ENCODE measurements at regions not wholly inside any gene's neighbourhood (a gene's known extent, or its start where the extent isn't known, plus 50 kb on each side); places are given as distances from the start of the nearest gene placed in this dataset.

DNA sequence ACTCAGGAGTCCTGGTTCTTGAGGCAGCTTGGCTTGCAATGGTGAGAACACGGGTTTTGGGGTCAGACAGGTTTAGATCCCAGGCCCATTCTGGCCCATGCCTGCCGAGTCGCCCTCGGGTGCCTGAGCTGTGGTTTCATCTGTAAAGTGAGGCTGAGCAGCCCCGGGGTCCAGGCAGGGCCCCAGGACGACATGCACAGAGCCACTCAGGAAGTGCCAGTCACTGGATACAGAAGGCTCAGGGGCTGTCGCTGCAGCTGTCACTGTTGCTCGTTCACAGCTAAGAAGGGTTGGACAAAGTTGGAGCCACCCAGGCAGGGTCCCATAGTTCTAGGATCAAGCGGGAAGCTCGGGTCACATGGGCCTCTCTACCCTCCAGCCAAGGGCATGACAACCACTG, 403.1 kb downstream of the BCL11B start:
- TF ChIP-seq, protein P1, sequence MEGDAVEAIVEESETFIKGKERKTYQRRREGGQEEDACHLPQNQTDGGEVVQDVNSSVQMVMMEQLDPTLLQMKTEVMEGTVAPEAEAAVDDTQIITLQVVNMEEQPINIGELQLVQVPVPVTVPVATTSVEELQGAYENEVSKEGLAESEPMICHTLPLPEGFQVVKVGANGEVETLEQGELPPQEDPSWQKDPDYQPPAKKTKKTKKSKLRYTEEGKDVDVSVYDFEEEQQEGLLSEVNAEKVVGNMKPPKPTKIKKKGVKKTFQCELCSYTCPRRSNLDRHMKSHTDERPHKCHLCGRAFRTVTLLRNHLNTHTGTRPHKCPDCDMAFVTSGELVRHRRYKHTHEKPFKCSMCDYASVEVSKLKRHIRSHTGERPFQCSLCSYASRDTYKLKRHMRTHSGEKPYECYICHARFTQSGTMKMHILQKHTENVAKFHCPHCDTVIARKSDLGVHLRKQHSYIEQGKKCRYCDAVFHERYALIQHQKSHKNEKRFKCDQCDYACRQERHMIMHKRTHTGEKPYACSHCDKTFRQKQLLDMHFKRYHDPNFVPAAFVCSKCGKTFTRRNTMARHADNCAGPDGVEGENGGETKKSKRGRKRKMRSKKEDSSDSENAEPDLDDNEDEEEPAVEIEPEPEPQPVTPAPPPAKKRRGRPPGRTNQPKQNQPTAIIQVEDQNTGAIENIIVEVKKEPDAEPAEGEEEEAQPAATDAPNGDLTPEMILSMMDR (IDR thresholded peaks at IDR 0.05), result no peak
- TF ChIP-seq POLR2A (IDR thresholded peaks at IDR 0.05), result no peak
- TF ChIP-seq POLR2AphosphoS5 (IDR thresholded peaks at IDR 0.05), result no peak

All from breast epithelium (tissue), 3 donors.